Activated B cell treated with CpG ODN at 0.5 μM for 24 hours (primary cell): ENCODE measurements at regions not wholly inside any gene's neighbourhood (a gene's known extent, or its start where the extent isn't known, plus 50 kb on each side); places are given as distances from the start of the nearest gene placed in this dataset.

Source experiments
- ATAC-seq: fragments of 200-7000 bp; cut with Tn5 transposase; one replicate; pipeline ENCODE4 v1.10.0; 2021; ENCODE audit warnings: low read depth, mild to moderate bottlenecking, moderate library complexity
- CTCF ChIA-PET: fragments of 350-600 bp; sonication (Branson Sonifier 250); formaldehyde crosslinking; loops from one replicate; lab custom pipeline; 2021; ENCODE audit warnings: antibody characterized with exemption; lab: Charles Lee
- POLR2A ChIA-PET: fragments of 350-600 bp; sonication (Branson Sonifier 250); formaldehyde crosslinking; loops from one replicate; lab custom pipeline; 2021; ENCODE audit warnings: antibody characterized with exemption; lab: Charles Lee
- DNase-seq: peaks from one replicate; pipeline ENCODE4 v3.0.0; 2022
- H3K27ac Mint-ChIP-seq: one replicate; pipeline ENCODE4 v1.8.0; 2020; ENCODE audit warnings: mixed read lengths
- H3K27me3 Mint-ChIP-seq: one replicate; pipeline ENCODE4 v1.8.0; 2021; ENCODE audit warnings: mixed read lengths
- H3K36me3 Mint-ChIP-seq: one replicate; pipeline ENCODE4 v1.8.0; 2021; ENCODE audit warnings: low read depth, mixed read lengths
- H3K4me1 Mint-ChIP-seq: one replicate; pipeline ENCODE4 v1.8.0; 2021; ENCODE audit warnings: mixed read lengths
- H3K4me3 Mint-ChIP-seq: one replicate; pipeline ENCODE4 v1.8.0; 2020; ENCODE audit warnings: mild to moderate bottlenecking, mixed read lengths
- H3K9me3 Mint-ChIP-seq: one replicate; pipeline ENCODE4 v1.8.0; 2020; ENCODE audit warnings: mixed read lengths
- intact Hi-C: fragments of 100-400 bp; cut with micrococcal nuclease; formaldehyde crosslinking; loops from one replicate; pipeline ENCODE4 v1.15.1; 2024
- TF ChIP-seq, protein P1 (sequence below): fragments of 200-600 bp; IDR thresholded peaks from one replicate; pipeline ENCODE4 v1.8.0; 2022; ENCODE audit warnings: antibody characterized with exemption, mild to moderate bottlenecking

DNA sequence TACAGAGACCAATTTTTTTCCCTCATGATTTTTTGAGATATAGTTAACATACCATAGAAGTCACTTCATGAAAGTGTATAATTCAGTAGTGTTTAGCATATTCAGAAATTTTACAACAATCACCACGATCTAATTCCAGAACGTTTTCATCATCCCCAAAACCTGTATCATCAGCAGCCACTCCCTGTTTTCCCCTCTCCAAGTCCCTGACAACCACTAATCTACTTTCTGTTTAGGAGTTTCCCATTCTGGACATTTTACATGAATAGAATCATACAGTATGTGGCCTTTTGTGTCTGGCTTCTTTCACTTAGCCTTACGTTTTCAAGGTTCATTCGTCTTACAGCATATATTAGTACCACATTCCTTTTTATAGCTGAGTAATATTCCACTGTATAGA, 204.2 kb upstream of the PLD5 start:
- ATAC-seq (no peak), DNase-seq (no peak)
- Mint-ChIP-seq H3K4me1 (peaks cover 3% of the 10 kb centered on the region), H3K4me3 (no peak overlapping the region), H3K27me3 (peaks cover 3% of the 10 kb centered on the region), H3K9me3 (no peaks in the 10 kb centered on the region), H3K36me3 (no peaks in the 10 kb centered on the region), H3K27ac (no peak overlapping the region)
- intact Hi-C loops = no loop called here
- TF ChIP-seq, protein P1, sequence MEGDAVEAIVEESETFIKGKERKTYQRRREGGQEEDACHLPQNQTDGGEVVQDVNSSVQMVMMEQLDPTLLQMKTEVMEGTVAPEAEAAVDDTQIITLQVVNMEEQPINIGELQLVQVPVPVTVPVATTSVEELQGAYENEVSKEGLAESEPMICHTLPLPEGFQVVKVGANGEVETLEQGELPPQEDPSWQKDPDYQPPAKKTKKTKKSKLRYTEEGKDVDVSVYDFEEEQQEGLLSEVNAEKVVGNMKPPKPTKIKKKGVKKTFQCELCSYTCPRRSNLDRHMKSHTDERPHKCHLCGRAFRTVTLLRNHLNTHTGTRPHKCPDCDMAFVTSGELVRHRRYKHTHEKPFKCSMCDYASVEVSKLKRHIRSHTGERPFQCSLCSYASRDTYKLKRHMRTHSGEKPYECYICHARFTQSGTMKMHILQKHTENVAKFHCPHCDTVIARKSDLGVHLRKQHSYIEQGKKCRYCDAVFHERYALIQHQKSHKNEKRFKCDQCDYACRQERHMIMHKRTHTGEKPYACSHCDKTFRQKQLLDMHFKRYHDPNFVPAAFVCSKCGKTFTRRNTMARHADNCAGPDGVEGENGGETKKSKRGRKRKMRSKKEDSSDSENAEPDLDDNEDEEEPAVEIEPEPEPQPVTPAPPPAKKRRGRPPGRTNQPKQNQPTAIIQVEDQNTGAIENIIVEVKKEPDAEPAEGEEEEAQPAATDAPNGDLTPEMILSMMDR = no peak
- POLR2A ChIA-PET = no interaction called here
- CTCF ChIA-PET = no interaction called here

DNA sequence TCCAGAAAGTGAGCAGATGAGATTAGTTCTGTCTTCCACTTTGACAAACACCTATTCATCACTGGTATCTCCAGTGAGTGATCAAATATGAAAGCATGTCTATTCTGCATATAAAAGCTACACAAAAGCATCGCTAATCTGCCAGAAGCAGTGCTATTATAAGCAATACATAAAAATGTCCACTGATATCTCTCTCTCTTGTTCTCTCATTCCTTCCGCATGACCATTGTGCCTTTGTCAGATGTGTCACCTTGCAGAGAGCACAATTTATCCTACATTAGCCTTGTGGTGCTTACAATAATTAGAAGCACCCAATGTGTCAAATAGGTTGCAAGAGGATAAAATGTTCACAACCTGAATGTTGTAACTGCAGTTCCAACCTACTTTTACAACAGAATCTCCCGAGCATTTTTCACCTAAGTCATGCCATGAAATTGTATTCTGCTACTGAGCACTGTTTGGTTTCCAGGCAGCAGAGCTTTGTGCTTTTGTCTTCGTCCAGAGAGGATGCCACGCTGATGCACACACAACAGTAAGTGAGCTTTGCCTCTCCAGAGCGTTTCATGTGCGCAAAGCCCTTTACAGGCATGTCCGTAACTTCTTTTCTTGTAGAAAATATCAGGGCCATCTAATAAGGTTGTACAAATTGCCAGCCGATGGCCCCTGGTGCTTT, 198.7 kb upstream of the PLD5 start:
- TF ChIP-seq, protein P1 = no peak
- POLR2A ChIA-PET = no interaction called here
- intact Hi-C loops = no loop called here
- Mint-ChIP-seq H3K36me3 (no peaks in the 10 kb centered on the region), H3K4me3 (no peak overlapping the region), H3K9me3 (peaks cover 3% of the 10 kb centered on the region), H3K27ac (no peak overlapping the region), H3K4me1 (peaks cover 3% of the 10 kb centered on the region), H3K27me3 (peaks cover 2% of the 10 kb centered on the region)
- CTCF ChIA-PET = no interaction called here
- ATAC-seq (no peak), DNase-seq (no peak)

DNA sequence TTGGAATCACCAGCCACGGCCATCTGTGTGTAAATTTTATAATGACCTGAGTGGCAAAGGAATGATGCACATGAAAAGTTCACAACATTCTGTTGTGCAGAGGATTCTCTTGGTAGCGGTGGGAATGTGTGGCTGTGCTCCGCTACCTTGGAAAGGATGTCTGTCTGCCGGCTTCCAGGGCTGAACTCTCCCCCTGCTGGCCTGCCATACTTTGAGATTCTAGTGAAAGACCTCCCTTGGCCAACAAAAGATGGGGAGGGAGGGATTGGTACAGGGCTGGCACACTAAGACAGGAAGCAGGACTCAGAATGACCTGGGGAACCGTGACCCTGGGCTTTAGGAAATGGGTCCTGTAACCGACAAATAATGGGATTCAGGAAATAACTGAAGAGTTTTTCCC, 194.5 kb upstream of the PLD5 start:
- Mint-ChIP-seq H3K4me3 (no peak overlapping the region), H3K27me3 (no peaks in the 10 kb centered on the region), H3K36me3 (no peaks in the 10 kb centered on the region), H3K27ac (no peak overlapping the region), H3K4me1 (no peaks in the 10 kb centered on the region), H3K9me3 (peaks cover 8% of the 10 kb centered on the region)
- ChIA-PET POLR2A (no interaction called here), CTCF (no interaction called here)
- ATAC-seq = no peak
- intact Hi-C loops = no loop called here
- TF ChIP-seq, protein P1 = no peak
- DNase-seq = no peak

DNA sequence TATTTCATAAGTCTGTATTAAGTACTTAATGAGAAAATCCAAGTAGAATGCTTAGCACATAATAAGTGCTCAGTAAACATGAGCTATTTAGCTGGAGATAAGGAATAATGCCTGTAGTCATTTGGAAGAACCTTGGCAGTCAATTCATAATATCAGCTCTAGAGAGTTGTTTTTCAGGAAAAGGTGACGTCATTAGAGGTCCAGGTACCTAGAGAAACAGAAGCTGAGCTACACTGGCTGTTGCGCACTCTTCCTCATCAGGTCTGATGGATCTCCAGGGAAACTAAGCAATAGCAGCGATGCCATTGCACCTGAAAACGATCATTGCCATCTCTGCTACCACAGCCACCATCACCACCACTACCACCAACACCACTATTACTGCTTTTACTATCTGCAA, 187.8 kb upstream of the PLD5 start:
- Mint-ChIP-seq H3K4me1 (no peaks in the 10 kb centered on the region), H3K27ac (no peak overlapping the region), H3K36me3 (no peaks in the 10 kb centered on the region), H3K4me3 (no peak overlapping the region), H3K27me3 (no peaks in the 10 kb centered on the region), H3K9me3 (peaks cover 5% of the 10 kb centered on the region)
- POLR2A ChIA-PET = no interaction called here
- intact Hi-C loops = no loop called here
- ATAC-seq (no peak), DNase-seq (no peak)
- TF ChIP-seq, protein P1 = no peak
- CTCF ChIA-PET = no interaction called here

DNA sequence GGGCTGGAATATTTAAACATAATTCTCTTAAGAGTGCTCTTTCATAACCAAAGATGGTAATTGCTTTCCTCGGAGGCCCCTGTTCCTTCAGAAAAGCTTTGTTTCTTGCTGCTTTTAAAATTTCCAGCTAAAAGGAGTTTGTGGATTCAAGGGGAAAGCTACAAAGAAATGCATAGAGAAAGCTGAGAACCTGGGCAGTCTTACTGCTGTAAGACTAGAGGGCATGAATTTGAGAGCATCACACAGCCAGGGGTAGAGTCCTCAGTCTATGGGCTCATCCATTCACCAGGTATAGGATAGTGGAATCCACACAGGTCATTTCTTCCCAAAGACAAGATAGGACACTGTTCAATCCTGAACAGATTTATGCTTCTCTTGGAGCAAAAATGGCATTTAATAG, 186.3 kb upstream of the PLD5 start:
- POLR2A ChIA-PET = no interaction called here
- no peak overlapping the region for H3K4me3 Mint-ChIP-seq
- H3K27ac Mint-ChIP-seq = no peak overlapping the region
- H3K27me3 Mint-ChIP-seq = no peaks in the 10 kb centered on the region
- DNase-seq = no peak
- TF ChIP-seq, protein P1 = no peak
- H3K9me3 Mint-ChIP-seq = peaks cover 5% of the 10 kb centered on the region
- no peak for ATAC-seq
- H3K36me3 Mint-ChIP-seq = no peaks in the 10 kb centered on the region
- CTCF ChIA-PET = no interaction called here
- intact Hi-C loops = no loop called here
- H3K4me1 Mint-ChIP-seq = no peaks in the 10 kb centered on the region
